HCT116 (cell line): ENCODE measurements at regions not wholly inside any gene's neighbourhood (a gene's known extent, or its start where the extent isn't known, plus 50 kb on each side); places are given as distances from the start of the nearest gene placed in this dataset.

Source experiments
- ATAC-seq: fragments of 200-7000 bp; cut with Tn5 transposase; 2 replicates; pipeline ENCODE4 v1.9.1; 2020; ENCODE audit warnings: mild to moderate bottlenecking, moderate library complexity
- BruUV-seq: library from RNA; stranded (reverse); fragments of 400-500 nt; replicated peaks from 2 replicates; lab custom pipeline; 2021; lab: Mats Ljungman, UMichigan
- CTCF ChIA-PET: fragments of 300-600 bp; sonication (Branson Sonifier 250); formaldehyde crosslinking; loops from one replicate; lab custom pipeline; 2021; ENCODE audit warnings: antibody characterized with exemption; lab: Charles Lee
- POLR2A ChIA-PET: fragments of 300-600, 350-600 bp; sonication (Branson Sonifier 250); formaldehyde crosslinking; loops from one replicate; lab custom pipeline; 2021; ENCODE audit warnings: antibody characterized with exemption; lab: Charles Lee
- RAD21 ChIA-PET, 2 experiments: fragments of 300-600 bp; sonication (Branson Sonifier 250); formaldehyde crosslinking; loops; one replicate each; lab custom pipeline; 2023; ENCODE audit warnings: low total read pairs in 2 of 2; ENCODE audit not compliant: uncharacterized antibody in 2 of 2, unreplicated experiment in 2 of 2, low non-redundant PET in 1 of 2; lab: Charles Lee
- DNase-seq: peaks from one replicate; pipeline ENCODE4 v3.0.0-alpha.2; 2010; ENCODE audit warnings: low read depth, low spot score
- H2AFZ ChIP-seq: fragments of 200-600 bp; shearing (Covaris generic), sonication (generic); 2 replicates; pipeline ENCODE4 v1.6.1; 2017; ENCODE audit warnings: low read depth, mixed run types, mixed read lengths, antibody characterized with exemption, low read length; ENCODE audit not compliant: poor library complexity, severe bottlenecking
- H3K27ac ChIP-seq: 2 replicates; pipeline ENCODE4 v1.5.1; 2012; ENCODE audit warnings: low read depth, low read length
- H3K27me3 ChIP-seq: fragments of 200-600 bp; sonication (generic); 2 replicates; pipeline ENCODE4 v1.6.1; 2016; ENCODE audit warnings: mixed run types, low read length, mixed read lengths; ENCODE audit not compliant: insufficient read depth
- H3K36me3 ChIP-seq, 2 experiments: fragments of 200-500 bp in 1 of 2; fragments of 200-600 bp in 1 of 2; sonication (Bioruptor generic) in 1 of 2; sonication (generic) in 1 of 2; 2 replicates each; pipeline versions ENCODE4 v1.5.1 to v1.6.1; 2014 to 2016; ENCODE audit warnings: low read length in 2 of 2, inconsistent platforms in 1 of 2, mixed read lengths in 1 of 2, mixed run types in 1 of 2; ENCODE audit not compliant: insufficient read depth in 2 of 2, control insufficient read depth in 1 of 2
- H3K4me1 ChIP-seq, 2 experiments: fragments of 200-600 bp in 1 of 2; sonication (generic) in 1 of 2; 2 replicates each; pipeline versions ENCODE4 v1.5.1 to v1.6.1; 2012 to 2017; ENCODE audit warnings: low read length in 2 of 2, inconsistent platforms in 1 of 2, mild to moderate bottlenecking in 1 of 2, mixed read lengths in 1 of 2, mixed run types in 1 of 2, moderate library complexity in 1 of 2; ENCODE audit not compliant: insufficient read depth in 2 of 2, control insufficient read depth in 1 of 2
- H3K4me2 ChIP-seq: fragments of 200-600 bp; sonication (generic); 2 replicates; pipeline ENCODE4 v1.6.1; 2017; ENCODE audit warnings: mixed run types, low read length, mixed read lengths
- H3K4me3 ChIP-seq, 2 experiments: fragments of 200-600 bp in 1 of 2; sonication (generic) in 1 of 2; replicated peaks in 1 of 2; 2 replicates each; pipeline ENCODE4 v1.5.1; 2011 to 2016; ENCODE audit warnings: low read length in 2 of 2, control low read depth in 1 of 2, low read depth in 1 of 2, mild to moderate bottlenecking in 1 of 2, mixed read lengths in 1 of 2, mixed run types in 1 of 2
- H3K79me2 ChIP-seq: fragments of 200-600 bp; sonication (generic); 2 replicates; pipeline ENCODE4 v1.6.1; 2017; ENCODE audit warnings: mild to moderate bottlenecking, mixed run types, low read length, moderate library complexity, mixed read lengths; ENCODE audit not compliant: insufficient read depth
- H3K9ac ChIP-seq: fragments of 200-600 bp; sonication (generic); 2 replicates; pipeline ENCODE4 v1.6.1; 2016; ENCODE audit warnings: low read length, mixed read lengths
- H3K9me2 ChIP-seq: fragments of 200-600 bp; sonication (generic), shearing (Covaris generic); 2 replicates; pipeline ENCODE4 v1.6.1; 2017; ENCODE audit warnings: mixed run types, mild to moderate bottlenecking, moderate library complexity; ENCODE audit not compliant: insufficient read depth
- H3K9me3 ChIP-seq, 2 experiments: fragments of 200-500 bp in 1 of 2; fragments of 200-600 bp in 1 of 2; sonication (Bioruptor generic) in 1 of 2; sonication (generic) in 1 of 2; 2 replicates each; pipeline ENCODE4 v1.6.1; 2014 to 2017; ENCODE audit warnings: low read length in 2 of 2, mixed read lengths in 2 of 2, inconsistent platforms in 1 of 2, low read depth in 1 of 2, mild to moderate bottlenecking in 1 of 2, mixed run types in 1 of 2, moderate library complexity in 1 of 2; ENCODE audit not compliant: control insufficient read depth in 1 of 2, insufficient read depth in 1 of 2
- H4K20me1 ChIP-seq: fragments of 200-600 bp; sonication (generic), shearing (Covaris generic); 2 replicates; pipeline ENCODE4 v1.6.1; 2017; ENCODE audit warnings: mixed run types, mild to moderate bottlenecking, moderate library complexity; ENCODE audit not compliant: insufficient read depth
- POLR2A ChIP-seq: IDR thresholded peaks from 2 replicates; pipeline ENCODE4 v1.7.0; 2011; ENCODE audit warnings: borderline replicate concordance; ENCODE audit not compliant: insufficient read depth, insufficient read length; ENCODE audit errors: extremely low read depth
- POLR2AphosphoS5 ChIP-seq: IDR thresholded peaks from 2 replicates; pipeline ENCODE4 v1.6.1; 2011; ENCODE audit warnings: mild to moderate bottlenecking, low read depth, low read length, moderate library complexity
- SRF ChIP-seq: IDR thresholded peaks from 2 replicates; pipeline ENCODE4 v1.6.1; 2012; ENCODE audit warnings: low read depth
- ZFX ChIP-seq: fragments of 450-650 bp; IDR thresholded peaks from 2 replicates; pipeline ENCODE4 v1.6.1; 2017
- intact Hi-C: fragments of 100-400 bp; cut with micrococcal nuclease; formaldehyde crosslinking; loops from 2 replicates; pipeline ENCODE4 v1.10.0; 2022
- TF ChIP-seq, protein P1 (sequence below): IDR thresholded peaks from 2 replicates; pipeline ENCODE4 v1.6.1; 2012; ENCODE audit warnings: low read depth

- TF ChIP-seq, protein P1, sequence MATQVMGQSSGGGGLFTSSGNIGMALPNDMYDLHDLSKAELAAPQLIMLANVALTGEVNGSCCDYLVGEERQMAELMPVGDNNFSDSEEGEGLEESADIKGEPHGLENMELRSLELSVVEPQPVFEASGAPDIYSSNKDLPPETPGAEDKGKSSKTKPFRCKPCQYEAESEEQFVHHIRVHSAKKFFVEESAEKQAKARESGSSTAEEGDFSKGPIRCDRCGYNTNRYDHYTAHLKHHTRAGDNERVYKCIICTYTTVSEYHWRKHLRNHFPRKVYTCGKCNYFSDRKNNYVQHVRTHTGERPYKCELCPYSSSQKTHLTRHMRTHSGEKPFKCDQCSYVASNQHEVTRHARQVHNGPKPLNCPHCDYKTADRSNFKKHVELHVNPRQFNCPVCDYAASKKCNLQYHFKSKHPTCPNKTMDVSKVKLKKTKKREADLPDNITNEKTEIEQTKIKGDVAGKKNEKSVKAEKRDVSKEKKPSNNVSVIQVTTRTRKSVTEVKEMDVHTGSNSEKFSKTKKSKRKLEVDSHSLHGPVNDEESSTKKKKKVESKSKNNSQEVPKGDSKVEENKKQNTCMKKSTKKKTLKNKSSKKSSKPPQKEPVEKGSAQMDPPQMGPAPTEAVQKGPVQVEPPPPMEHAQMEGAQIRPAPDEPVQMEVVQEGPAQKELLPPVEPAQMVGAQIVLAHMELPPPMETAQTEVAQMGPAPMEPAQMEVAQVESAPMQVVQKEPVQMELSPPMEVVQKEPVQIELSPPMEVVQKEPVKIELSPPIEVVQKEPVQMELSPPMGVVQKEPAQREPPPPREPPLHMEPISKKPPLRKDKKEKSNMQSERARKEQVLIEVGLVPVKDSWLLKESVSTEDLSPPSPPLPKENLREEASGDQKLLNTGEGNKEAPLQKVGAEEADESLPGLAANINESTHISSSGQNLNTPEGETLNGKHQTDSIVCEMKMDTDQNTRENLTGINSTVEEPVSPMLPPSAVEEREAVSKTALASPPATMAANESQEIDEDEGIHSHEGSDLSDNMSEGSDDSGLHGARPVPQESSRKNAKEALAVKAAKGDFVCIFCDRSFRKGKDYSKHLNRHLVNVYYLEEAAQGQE = no peak
- TF ChIP-seq POLR2AphosphoS5 = no peak
- no peak for TF ChIP-seq ZFX
- no peak for TF ChIP-seq POLR2A
- no peak for TF ChIP-seq SRF
- TF ChIP-seq, all 23 proteins: peak for 0
Observed at GRCh38 chr13:76643596-76643995, 242.6 kb downstream of the KCTD12 start (continued).

GRCh38 chr13:76641056-76641455 lies 245.1 kb downstream of the KCTD12 start:
- intact Hi-C loops = no loop called here
- no peaks in the 10 kb centered on the region for H3K4me1 ChIP-seq

More at GRCh38 chr13:76641056-76641455, 245.1 kb downstream of the KCTD12 start:
- CTCF ChIA-PET = no interaction called here
- Histone ChIP-seq H3K27me3 (no peaks in the 10 kb centered on the region), H3K9me2 (no peaks in the 10 kb centered on the region), H3K79me2 (no peaks in the 10 kb centered on the region), H4K20me1 (no peaks in the 10 kb centered on the region), H3K4me3 (no peak overlapping the region), H2AFZ (no peak overlapping the region), H3K36me3 (no peaks in the 10 kb centered on the region), H3K9me3 (no peaks in the 10 kb centered on the region), H3K9ac (no peak overlapping the region), H3K4me2 (no peak overlapping the region), H3K27ac (no peak overlapping the region)
- no peak for TF ChIP-seq POLR2A
- no TSS peak for BruUV-seq
- DNase-seq = no peak
- POLR2A ChIA-PET = no interaction called here
- RAD21 ChIA-PET = no interaction called here
- no peak for ATAC-seq
